Ishikawa (cell line): ENCODE measurements at regions not wholly inside any gene's neighbourhood (a gene's known extent, or its start where the extent isn't known, plus 50 kb on each side); places are given as distances from the start of the nearest gene placed in this dataset.

ENCODE experiments used
- CEBPB ChIP-seq: IDR thresholded peaks from 2 replicates; pipeline ENCODE4 v1.6.1; 2012
- CREB1 ChIP-seq: IDR thresholded peaks from 2 replicates; pipeline ENCODE4 v1.6.1; 2012; ENCODE audit warnings: low read depth
- EGR1 ChIP-seq: IDR thresholded peaks from 2 replicates; pipeline ENCODE4 v1.6.1; 2012
- EP300 ChIP-seq: IDR thresholded peaks from 2 replicates; pipeline ENCODE4 v1.6.1; 2012; ENCODE audit warnings: borderline replicate concordance
- FOXM1 ChIP-seq: IDR thresholded peaks from 2 replicates; pipeline ENCODE4 v1.6.1; 2012; ENCODE audit warnings: low read depth, borderline replicate concordance
- MAX ChIP-seq: IDR thresholded peaks from 2 replicates; pipeline ENCODE4 v1.6.1; 2012
- NFIC ChIP-seq: IDR thresholded peaks from 2 replicates; pipeline ENCODE4 v1.6.1; 2012
- RAD21 ChIP-seq: IDR thresholded peaks from 2 replicates; pipeline ENCODE4 v1.6.1; 2012; ENCODE audit warnings: low read depth
- REST ChIP-seq: IDR thresholded peaks from 2 replicates; pipeline ENCODE4 v1.6.1; 2012; ENCODE audit warnings: low read depth, mild to moderate bottlenecking
- TAF1 ChIP-seq: IDR thresholded peaks from 2 replicates; pipeline ENCODE4 v1.6.1; 2012; ENCODE audit warnings: low read depth, mild to moderate bottlenecking
- TCF12 ChIP-seq: IDR thresholded peaks from 2 replicates; pipeline ENCODE4 v1.6.1; 2012; ENCODE audit warnings: low read depth
- TEAD4 ChIP-seq: IDR thresholded peaks from 2 replicates; pipeline ENCODE4 v1.6.1; 2012
- USF1 ChIP-seq: IDR thresholded peaks from 2 replicates; pipeline ENCODE4 v1.6.1; 2012
- YY1 ChIP-seq: IDR thresholded peaks from 2 replicates; pipeline ENCODE4 v1.6.1; 2012; ENCODE audit warnings: low read depth
- ZBTB7A ChIP-seq: IDR thresholded peaks from 2 replicates; pipeline ENCODE4 v1.6.1; 2012; ENCODE audit warnings: low read depth

GRCh38 chr3:193960487-193961274 lies 175.3 kb upstream of the HES1 start:
- TF ChIP-seq USF1 (no peak), REST (no peak), EP300 (no peak), TEAD4 (no peak), ZBTB7A (no peak), NFIC (no peak), EGR1 (no peak), RAD21 (no peak), CREB1 (no peak), YY1 (no peak), FOXM1 (no peak), TAF1 (no peak), TCF12 (no peak)

GRCh38 chr3:193962986-193963685 lies 172.8 kb upstream of the HES1 start:
- TF ChIP-seq EGR1 (no peak), FOXM1 (no peak), REST (no peak), ZBTB7A (no peak), USF1 (no peak), TCF12 (no peak), TEAD4 (no peak), CREB1 (no peak), RAD21 (no peak), MAX (no peak), TAF1 (no peak), YY1 (no peak), CEBPB (no peak), EP300 (no peak), NFIC (no peak)

GRCh38 chr3:193963808-193964516 lies 172.0 kb upstream of the HES1 start:
- TF ChIP-seq TCF12 (no peak), FOXM1 (no peak), TEAD4 (no peak), CREB1 (no peak), EGR1 (no peak), REST (no peak), ZBTB7A (no peak), MAX (no peak), TAF1 (no peak), YY1 (no peak), NFIC (no peak), EP300 (no peak), RAD21 (no peak), USF1 (no peak), CEBPB (no peak)
